SK-N-SH (cell line): ENCODE measurements at regions not wholly inside any gene's neighbourhood (a gene's known extent, or its start where the extent isn't known, plus 50 kb on each side); places are given as distances from the start of the nearest gene placed in this dataset.

Source experiments
- CTCF ChIA-PET: fragments of 300-600, 350-600 bp; formaldehyde crosslinking; extraction: SDS; loops from one replicate; lab custom pipeline; 2021; lab: Yijun Ruan, JAX
- POLR2A ChIA-PET: fragments of 350-600 bp; sonication (Branson Sonifier 250); formaldehyde crosslinking; extraction: SDS; loops from one replicate; lab custom pipeline; 2020; ENCODE audit warnings: antibody characterized with exemption, inconsistent platforms; lab: Yijun Ruan, JAX
- DNase-seq: peaks from one replicate; pipeline ENCODE4 v3.0.0; 2012
- H2AFZ ChIP-seq: fragments of 200-600 bp; sonication (generic); 2 replicates; pipeline ENCODE4 v1.8.1; 2016; ENCODE audit warnings: antibody characterized with exemption, mild to moderate bottlenecking, low read depth
- H3F3A ChIP-seq: fragments of 200-600 bp; sonication (generic); replicated peaks from 2 replicates; pipeline ENCODE3; 2016; ENCODE audit warnings: antibody characterized with exemption, mild to moderate bottlenecking; ENCODE audit not compliant: insufficient read depth
- H3K27ac ChIP-seq, 2 experiments: fragments of 200-500 bp in 1 of 2; fragments of 200-600 bp in 1 of 2; sonication (Bioruptor generic) in 1 of 2; sonication (generic), shearing (Covaris generic) in 1 of 2; 2 replicates each; pipeline versions ENCODE4 v1.5.1 to v1.6.1; 2014 to 2016; ENCODE audit warnings: low read depth in 2 of 2, inconsistent platforms in 1 of 2, low read length in 1 of 2, mild to moderate bottlenecking in 1 of 2, mixed read lengths in 1 of 2
- H3K27me3 ChIP-seq: fragments of 200-600 bp; sonication (generic), shearing (Covaris generic); 2 replicates; pipeline ENCODE4 v1.6.1; 2016; ENCODE audit warnings: mixed run types; ENCODE audit not compliant: insufficient read depth
- H3K36me3 ChIP-seq, 2 experiments: fragments of 200-500 bp in 1 of 2; fragments of 200-600 bp in 1 of 2; sonication (Bioruptor generic) in 1 of 2; sonication (generic) in 1 of 2; replicated peaks in 1 of 2; 2 replicates each; pipeline versions ENCODE3 to v1.5.1; 2014 to 2016; ENCODE audit warnings: low read length in 1 of 2, mild to moderate bottlenecking in 1 of 2; ENCODE audit not compliant: insufficient read depth in 2 of 2, control insufficient read depth in 1 of 2
- H3K4me1 ChIP-seq, 2 experiments: fragments of 200-500 bp in 1 of 2; fragments of 200-600 bp in 1 of 2; sonication (Bioruptor generic) in 1 of 2; sonication (generic), shearing (Covaris generic) in 1 of 2; 2 replicates each; pipeline versions ENCODE4 v1.5.1 to v1.6.1; 2014 to 2016; ENCODE audit warnings: low read depth in 1 of 2, low read length in 1 of 2, mixed run types in 1 of 2; ENCODE audit not compliant: insufficient read depth in 2 of 2, control insufficient read depth in 1 of 2
- H3K4me2 ChIP-seq: fragments of 200-600 bp; sonication (generic), shearing (Covaris generic); 2 replicates; pipeline ENCODE4 v1.6.1; 2017; ENCODE audit warnings: mixed run types
- H3K4me3 ChIP-seq, 2 experiments: fragments of 200-500 bp in 1 of 2; fragments of 200-600 bp in 1 of 2; sonication (Bioruptor generic) in 1 of 2; sonication (generic), shearing (Covaris generic) in 1 of 2; 2 replicates each; pipeline versions ENCODE4 v1.5.1 to v1.8.1; 2014 to 2016; ENCODE audit warnings: low read depth in 2 of 2, inconsistent platforms in 1 of 2, low read length in 1 of 2, mild to moderate bottlenecking in 1 of 2, mixed read lengths in 1 of 2, moderate library complexity in 1 of 2
- H3K79me2 ChIP-seq: fragments of 200-600 bp; sonication (generic); 2 replicates; pipeline ENCODE4 v1.8.1; 2017; ENCODE audit warnings: mild to moderate bottlenecking; ENCODE audit not compliant: insufficient read depth
- H3K9ac ChIP-seq: fragments of 200-600 bp; sonication (generic); 2 replicates; pipeline ENCODE4 v1.6.1; 2017; ENCODE audit warnings: mixed run types
- H3K9me2 ChIP-seq: fragments of 200-600 bp; sonication (generic); 2 replicates; pipeline ENCODE4 v1.6.1; 2017; ENCODE audit warnings: mixed run types
- H3K9me3 ChIP-seq: fragments of 200-600 bp; sonication (generic); 2 replicates; pipeline ENCODE4 v1.6.1; 2017; ENCODE audit warnings: mixed run types, mild to moderate bottlenecking, moderate library complexity
- H4K20me1 ChIP-seq: fragments of 200-600 bp; sonication (generic); 2 replicates; pipeline ENCODE4 v1.6.1; 2017; ENCODE audit warnings: mild to moderate bottlenecking, mixed run types; ENCODE audit not compliant: insufficient read depth
- CHD2 ChIP-seq: fragments of 150-350 bp; IDR thresholded peaks from 2 replicates; pipeline ENCODE4 v1.6.1; 2018; ENCODE audit warnings: low read length; ENCODE audit not compliant: partially characterized antibody
- EP300 ChIP-seq, 2 experiments: IDR thresholded peaks; 2 replicates each; pipeline versions ENCODE4 v1.4.0 to v1.6.1; 2012; ENCODE audit warnings: borderline replicate concordance in 1 of 2, low read depth in 1 of 2, low read length in 1 of 2
- FOSL2 ChIP-seq: IDR thresholded peaks from 2 replicates; pipeline ENCODE4 v1.4.0; 2012; ENCODE audit warnings: low read depth, mild to moderate bottlenecking, moderate library complexity, borderline replicate concordance
- FOXJ3 ChIP-seq: sonication (generic); formaldehyde crosslinking; IDR thresholded peaks from 2 replicates; pipeline ENCODE4 v1.5.1; 2020; ENCODE audit warnings: mild to moderate bottlenecking, missing genetic modification reagents
- FOXM1 ChIP-seq: IDR thresholded peaks from 2 replicates; pipeline ENCODE4 v1.4.0; 2012; ENCODE audit warnings: low read depth, mild to moderate bottlenecking
- GABPA ChIP-seq: IDR thresholded peaks from 2 replicates; pipeline ENCODE4 v1.4.0; 2012; ENCODE audit warnings: low read depth, mild to moderate bottlenecking
- GATA2 ChIP-seq: sonication (generic); formaldehyde crosslinking; IDR thresholded peaks from 2 replicates; pipeline ENCODE4 v1.5.0; 2020; ENCODE audit warnings: mild to moderate bottlenecking, missing genetic modification reagents
- MAX ChIP-seq: IDR thresholded peaks from 2 replicates; pipeline ENCODE4 v1.4.0; 2012; ENCODE audit warnings: low read depth
- MXI1 ChIP-seq: IDR thresholded peaks from 2 replicates; pipeline ENCODE4 v1.6.1; 2012; ENCODE audit warnings: mild to moderate bottlenecking, low read depth, low read length, improper control_type of control experiment
- NFIC ChIP-seq: IDR thresholded peaks from 2 replicates; pipeline ENCODE4 v1.4.0; 2012; ENCODE audit warnings: borderline replicate concordance
- PBX3 ChIP-seq: IDR thresholded peaks from 2 replicates; pipeline ENCODE4; 2012
- RAD21 ChIP-seq: IDR thresholded peaks from 2 replicates; pipeline ENCODE4 v1.6.1; 2012; ENCODE audit warnings: mild to moderate bottlenecking, low read length
- RCOR1 ChIP-seq: fragments of 150-350 bp; IDR thresholded peaks from 2 replicates; pipeline ENCODE4 v1.6.1; 2017; ENCODE audit warnings: antibody characterized with exemption, low read length
- REST ChIP-seq: IDR thresholded peaks from 2 replicates; pipeline ENCODE4 v1.6.1; 2012; ENCODE audit warnings: mild to moderate bottlenecking, low read depth, low read length, moderate library complexity
- TEAD4 ChIP-seq: IDR thresholded peaks from 2 replicates; pipeline ENCODE4 v1.4.0; 2012; ENCODE audit warnings: mild to moderate bottlenecking, borderline replicate concordance; ENCODE audit not compliant: insufficient read depth
- ZBTB33 ChIP-seq: IDR thresholded peaks from 2 replicates; pipeline ENCODE4 v1.4.0; 2012; ENCODE audit warnings: low read depth, borderline replicate concordance
- WGBS: methylation state at CpG from one replicate; pipeline ENCODE4 v1.1.6; 2017; ENCODE audit warnings: low lambda C conversion rate; 5-methylcytosine and 5-hydroxymethylcytosine counted together

GRCh38 chr3:42036483-42036823 lies 54.7 kb upstream of the TRAK1 start (continued):
- TF ChIP-seq MAX: peak; percentile 52; the same call in 1 of the 2 replicates
- no peak for TF ChIP-seq FOXM1
- TF ChIP-seq MXI1: no peak
- TF ChIP-seq RAD21: no peak
- no peak for TF ChIP-seq REST
- TF ChIP-seq EP300 (IDR thresholded peaks at IDR 0.05; ENCODE audit: borderline replicate concordance in 1 of 2, low read depth in 1 of 2, low read length in 1 of 2): peak in 1 of 2 experiments; percentile 43; a peak in 2 of 4 replicates
- TF ChIP-seq TEAD4: no peak
- TF ChIP-seq PBX3: peak; percentile 65
- TF ChIP-seq ZBTB33: no peak
- TF ChIP-seq FOSL2: peak; percentile 83; the same call in 1 of the 2 replicates
- peak; percentile 68; the same call in 1 of the 2 replicates for TF ChIP-seq RCOR1
- 0 out of 2 replicates have a peak, but pooled peaks have one; percentile 11 for TF ChIP-seq GATA2 (CRISPR knock-in tag)

- Histone ChIP-seq H3K4me3 (no peak overlapping the region), H3K9ac (peak overlapping the region; percentile 47; the same call in 1 of the 2 replicates), H3F3A (peaks cover 16% of the 10 kb centered on the region), H3K27ac (peak overlapping the region; percentile 66 to 97), H4K20me1 (no peaks in the 10 kb centered on the region), H3K4me2 (peak overlapping the region; percentile 69), H3K27me3 (no peaks in the 10 kb centered on the region), H2AFZ (no peak overlapping the region), H3K79me2 (peaks cover 42% of the 10 kb centered on the region), H3K9me3 (no peaks in the 10 kb centered on the region), H3K9me2 (no peaks in the 10 kb centered on the region), H3K36me3 (no peaks in the 10 kb centered on the region), H3K4me1 (peaks cover 33 to 43% of the 10 kb centered on the region in 2 experiments; a peak in 3 of 4 replicates)
- whole genome bisulfite sequencing: 59% methylated on average over 4 of the region's 4 CpGs
- no peak for DNase-seq
- ChIA-PET CTCF (interaction anchor here (1.0 to 2.9 kb wide), 3 partner anchors 10 to 155 kb away, joined by 4 to 13 read pairs (median 9); no protein-coding TSS in a partner anchor), POLR2A (interaction anchor here (1.2 to 1.6 kb wide), 2 partner anchors 10 to 23 kb away, joined by 3 to 4 read pairs; no protein-coding TSS in a partner anchor)
- no peak for TF ChIP-seq RCOR1
- TF ChIP-seq MAX: no peak
- TF ChIP-seq GATA2 (CRISPR knock-in tag): no peak
- no peak for TF ChIP-seq REST
- 0 out of 2 replicates have a peak, but pooled peaks have one; percentile 4 for TF ChIP-seq NFIC
- no peak for TF ChIP-seq CHD2
- TF ChIP-seq RAD21: no peak
- no peak for TF ChIP-seq GABPA
- no peak for TF ChIP-seq FOXJ3
Measured at GRCh38 chr3:42035816-42036482, 55.2 kb upstream of the TRAK1 start.
